GM23338 (cell line): ENCODE measurements at regions not wholly inside any gene's neighbourhood (a gene's known extent, or its start where the extent isn't known, plus 50 kb on each side); places are given as distances from the start of the nearest gene placed in this dataset.

ENCODE experiments used
- CREB1 ChIP-seq: fragments of 250-450 bp; sonication (Bioruptor Pico); IDR thresholded peaks from 2 replicates; pipeline ENCODE4 v1.5.0; 2020; ENCODE audit warnings: low read depth, mild to moderate bottlenecking, moderate library complexity
- POLR2AphosphoS5 ChIP-seq: IDR thresholded peaks from 2 replicates; pipeline ENCODE4 v1.6.1; 2016; ENCODE audit warnings: antibody characterized with exemption, low read depth
- STAT1 ChIP-seq: IDR thresholded peaks from one replicate; pipeline ENCODE4 v1.6.1; 2016; ENCODE audit warnings: antibody characterized with exemption; ENCODE audit not compliant: unreplicated experiment
- TF ChIP-seq, protein P1 (sequence below), 2 experiments: fragments of 200-600 bp in 1 of 2; sonication (generic) in 1 of 2; conservative IDR thresholded peaks; 2 replicates each; pipeline versions ENCODE4 v1.5.1 to v1.6.1; 2016 to 2017; ENCODE audit warnings: antibody characterized with exemption in 2 of 2, low read depth in 2 of 2, mild to moderate bottlenecking in 2 of 2, moderate library complexity in 1 of 2
- TF ChIP-seq, protein P2 (sequence below): IDR thresholded peaks from 2 replicates; pipeline ENCODE4 v1.6.1; 2016; ENCODE audit warnings: antibody characterized with exemption

DNA sequence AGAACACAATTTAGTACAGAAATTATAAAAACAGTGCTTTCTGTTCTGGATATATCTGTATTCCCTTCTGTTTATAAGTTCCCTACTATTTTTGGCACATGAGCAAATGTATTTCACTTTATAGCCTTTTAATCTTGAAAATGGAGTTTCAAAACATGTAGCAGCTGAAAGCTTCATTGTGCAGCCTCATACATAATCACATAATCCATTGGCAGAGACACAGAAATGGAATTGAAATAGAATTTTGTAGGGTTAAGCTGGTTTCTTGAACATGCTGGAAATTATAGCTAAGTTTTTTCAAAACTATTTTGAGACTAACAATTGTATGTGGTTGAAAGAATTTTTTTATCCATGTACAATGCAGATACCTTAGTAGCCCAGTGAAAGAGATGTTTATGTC, 614.3 kb upstream of the MDGA2 start:
- TF ChIP-seq POLR2AphosphoS5 (no peak), STAT1 (no peak), CREB1 (no peak)
- TF ChIP-seq, protein P1, sequence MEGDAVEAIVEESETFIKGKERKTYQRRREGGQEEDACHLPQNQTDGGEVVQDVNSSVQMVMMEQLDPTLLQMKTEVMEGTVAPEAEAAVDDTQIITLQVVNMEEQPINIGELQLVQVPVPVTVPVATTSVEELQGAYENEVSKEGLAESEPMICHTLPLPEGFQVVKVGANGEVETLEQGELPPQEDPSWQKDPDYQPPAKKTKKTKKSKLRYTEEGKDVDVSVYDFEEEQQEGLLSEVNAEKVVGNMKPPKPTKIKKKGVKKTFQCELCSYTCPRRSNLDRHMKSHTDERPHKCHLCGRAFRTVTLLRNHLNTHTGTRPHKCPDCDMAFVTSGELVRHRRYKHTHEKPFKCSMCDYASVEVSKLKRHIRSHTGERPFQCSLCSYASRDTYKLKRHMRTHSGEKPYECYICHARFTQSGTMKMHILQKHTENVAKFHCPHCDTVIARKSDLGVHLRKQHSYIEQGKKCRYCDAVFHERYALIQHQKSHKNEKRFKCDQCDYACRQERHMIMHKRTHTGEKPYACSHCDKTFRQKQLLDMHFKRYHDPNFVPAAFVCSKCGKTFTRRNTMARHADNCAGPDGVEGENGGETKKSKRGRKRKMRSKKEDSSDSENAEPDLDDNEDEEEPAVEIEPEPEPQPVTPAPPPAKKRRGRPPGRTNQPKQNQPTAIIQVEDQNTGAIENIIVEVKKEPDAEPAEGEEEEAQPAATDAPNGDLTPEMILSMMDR (conservative IDR thresholded peaks at IDR 0.05; ENCODE audit: low read depth in 2 of 2) = no peak
- TF ChIP-seq, protein P2, sequence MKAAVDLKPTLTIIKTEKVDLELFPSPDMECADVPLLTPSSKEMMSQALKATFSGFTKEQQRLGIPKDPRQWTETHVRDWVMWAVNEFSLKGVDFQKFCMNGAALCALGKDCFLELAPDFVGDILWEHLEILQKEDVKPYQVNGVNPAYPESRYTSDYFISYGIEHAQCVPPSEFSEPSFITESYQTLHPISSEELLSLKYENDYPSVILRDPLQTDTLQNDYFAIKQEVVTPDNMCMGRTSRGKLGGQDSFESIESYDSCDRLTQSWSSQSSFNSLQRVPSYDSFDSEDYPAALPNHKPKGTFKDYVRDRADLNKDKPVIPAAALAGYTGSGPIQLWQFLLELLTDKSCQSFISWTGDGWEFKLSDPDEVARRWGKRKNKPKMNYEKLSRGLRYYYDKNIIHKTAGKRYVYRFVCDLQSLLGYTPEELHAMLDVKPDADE = no peak
